ENCODE measurements at regions not wholly inside any gene's neighbourhood (a gene's known extent, or its start where the extent isn't known, plus 50 kb on each side); places are given as distances from the start of the nearest gene placed in this dataset.

DNA sequence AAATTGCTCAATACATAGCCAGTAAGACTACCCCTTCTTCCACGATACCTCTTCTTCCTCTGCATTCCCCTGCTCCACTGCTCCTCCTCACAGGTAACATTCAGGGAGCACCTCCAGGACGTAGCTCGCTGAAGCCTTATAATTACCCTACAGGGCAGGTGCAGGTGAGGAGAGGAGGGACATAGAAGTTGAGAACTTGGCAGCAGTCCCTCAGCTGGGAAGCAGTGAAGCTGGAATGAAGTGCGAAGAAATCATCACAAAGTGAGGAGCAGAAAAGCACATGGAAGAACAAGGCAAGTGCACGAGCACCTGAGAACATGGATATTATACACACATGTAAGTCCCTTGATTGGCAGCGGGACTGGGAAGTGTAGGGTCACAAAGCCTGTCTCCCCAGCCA lies 118.2 kb downstream of the HSD17B3 start:
- no peak for ATAC-seq (ENCODE audit: low FRiP score)
- no peak for DNase-seq (ENCODE audit: low spot score)
- TF ChIP-seq, protein P1, sequence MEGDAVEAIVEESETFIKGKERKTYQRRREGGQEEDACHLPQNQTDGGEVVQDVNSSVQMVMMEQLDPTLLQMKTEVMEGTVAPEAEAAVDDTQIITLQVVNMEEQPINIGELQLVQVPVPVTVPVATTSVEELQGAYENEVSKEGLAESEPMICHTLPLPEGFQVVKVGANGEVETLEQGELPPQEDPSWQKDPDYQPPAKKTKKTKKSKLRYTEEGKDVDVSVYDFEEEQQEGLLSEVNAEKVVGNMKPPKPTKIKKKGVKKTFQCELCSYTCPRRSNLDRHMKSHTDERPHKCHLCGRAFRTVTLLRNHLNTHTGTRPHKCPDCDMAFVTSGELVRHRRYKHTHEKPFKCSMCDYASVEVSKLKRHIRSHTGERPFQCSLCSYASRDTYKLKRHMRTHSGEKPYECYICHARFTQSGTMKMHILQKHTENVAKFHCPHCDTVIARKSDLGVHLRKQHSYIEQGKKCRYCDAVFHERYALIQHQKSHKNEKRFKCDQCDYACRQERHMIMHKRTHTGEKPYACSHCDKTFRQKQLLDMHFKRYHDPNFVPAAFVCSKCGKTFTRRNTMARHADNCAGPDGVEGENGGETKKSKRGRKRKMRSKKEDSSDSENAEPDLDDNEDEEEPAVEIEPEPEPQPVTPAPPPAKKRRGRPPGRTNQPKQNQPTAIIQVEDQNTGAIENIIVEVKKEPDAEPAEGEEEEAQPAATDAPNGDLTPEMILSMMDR (IDR thresholded peaks at IDR 0.05): no peak

DNA sequence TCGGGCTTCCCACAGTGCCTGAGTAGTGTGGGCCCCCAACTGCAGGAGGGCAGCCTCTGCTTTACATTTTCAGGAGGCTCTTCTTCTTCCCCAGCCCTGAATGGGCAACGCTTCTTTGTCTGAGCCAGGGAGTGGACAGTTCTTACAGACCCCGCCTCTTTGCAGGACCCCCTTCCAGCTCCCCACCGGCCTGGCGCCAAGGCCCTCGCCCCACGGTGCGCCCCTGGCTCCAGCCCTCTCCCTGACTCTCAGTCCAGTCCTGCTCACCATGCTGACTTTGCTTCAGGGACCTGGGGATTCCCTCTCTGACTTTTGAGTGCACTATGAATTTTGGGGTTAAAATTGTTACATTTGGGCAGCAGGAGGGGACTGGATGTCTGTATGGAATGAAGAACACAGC lies 123.8 kb downstream of the HSD17B3 start:
- no peak for ATAC-seq (ENCODE audit: low FRiP score)
- DNase-seq (ENCODE audit: low spot score): no peak
- TF ChIP-seq, protein P1 (IDR thresholded peaks at IDR 0.05): no peak

DNA sequence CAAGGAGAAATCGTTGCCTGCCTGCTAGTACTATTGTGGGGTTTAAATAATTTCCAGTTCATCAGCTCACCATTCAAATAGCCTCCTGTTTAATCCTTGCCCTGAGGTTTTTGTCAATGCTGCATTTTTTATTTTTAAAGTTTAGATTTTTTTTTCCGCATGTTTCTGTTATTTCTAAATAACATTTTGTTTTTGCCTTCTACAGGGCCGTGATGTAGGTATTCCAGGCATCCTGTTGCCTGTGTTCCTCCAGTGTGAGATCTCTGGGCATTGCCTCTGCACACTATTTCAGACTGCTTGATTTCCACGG lies 124.3 kb downstream of the HSD17B3 start:
- no peak for ATAC-seq (ENCODE audit: low FRiP score)
- DNase-seq (ENCODE audit: low spot score): no peak
- TF ChIP-seq, protein P1 (IDR thresholded peaks at IDR 0.05): no peak

DNA sequence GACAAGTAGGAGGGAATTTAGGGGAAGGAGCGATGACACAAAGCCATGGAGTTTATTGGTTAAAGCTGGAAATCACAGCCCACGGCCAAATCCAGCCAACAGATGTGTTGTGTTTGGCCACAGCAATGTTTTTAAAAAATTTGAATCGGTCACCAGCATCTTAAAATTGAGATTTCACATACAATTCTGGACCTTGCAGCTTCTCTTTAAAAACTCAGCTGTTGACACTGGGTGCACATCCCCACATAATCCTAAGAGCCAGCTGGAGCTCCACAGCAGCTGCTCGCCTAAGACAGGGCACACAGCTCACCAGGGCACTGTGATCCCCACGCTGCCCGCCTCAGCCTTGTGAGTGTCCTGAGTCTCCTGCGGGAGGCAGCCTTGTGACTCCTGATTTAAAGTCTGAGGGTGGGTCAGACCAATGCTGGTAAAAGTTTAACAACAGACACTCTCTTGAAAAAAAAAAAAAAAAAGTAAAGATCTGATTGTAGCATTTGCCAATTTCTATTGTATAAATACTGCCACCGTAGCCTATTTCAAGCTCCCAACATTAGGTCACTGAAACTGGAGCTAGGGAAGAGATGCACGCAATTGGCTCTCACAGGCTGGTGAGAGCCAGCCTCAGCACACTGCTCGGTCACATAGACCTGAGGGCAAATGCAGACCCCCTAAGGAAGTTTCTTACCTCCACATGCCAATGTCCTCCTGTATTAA lies 124.8 kb downstream of the HSD17B3 start:
- ATAC-seq (ENCODE audit: low FRiP score): no peak
- DNase-seq (ENCODE audit: low spot score): no peak
- TF ChIP-seq, protein P1 (IDR thresholded peaks at IDR 0.05): no peak

DNA sequence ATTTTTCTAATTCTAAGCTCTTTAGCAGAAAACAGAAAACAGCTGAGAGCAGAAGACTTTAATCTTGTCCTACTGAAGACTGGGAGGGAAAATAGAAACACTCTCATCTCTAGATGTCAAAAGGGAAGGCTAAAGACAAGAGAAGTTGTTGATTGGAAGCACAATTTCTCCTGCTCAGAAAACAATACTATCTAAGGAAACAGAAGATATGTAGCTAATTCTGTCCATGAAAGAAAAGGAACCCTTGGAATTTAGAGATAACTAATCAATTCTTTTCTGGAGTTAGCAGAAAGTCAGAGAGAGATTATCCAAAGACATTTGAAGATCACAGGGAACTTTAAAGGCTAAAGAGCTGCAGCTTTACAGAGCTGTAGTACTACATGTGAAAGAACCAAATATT lies 126.2 kb downstream of the HSD17B3 start:
- DNase-seq (ENCODE audit: low spot score) (no peak), ATAC-seq (ENCODE audit: low FRiP score) (no peak)
- TF ChIP-seq, protein P1 (IDR thresholded peaks at IDR 0.05): no peak

DNA sequence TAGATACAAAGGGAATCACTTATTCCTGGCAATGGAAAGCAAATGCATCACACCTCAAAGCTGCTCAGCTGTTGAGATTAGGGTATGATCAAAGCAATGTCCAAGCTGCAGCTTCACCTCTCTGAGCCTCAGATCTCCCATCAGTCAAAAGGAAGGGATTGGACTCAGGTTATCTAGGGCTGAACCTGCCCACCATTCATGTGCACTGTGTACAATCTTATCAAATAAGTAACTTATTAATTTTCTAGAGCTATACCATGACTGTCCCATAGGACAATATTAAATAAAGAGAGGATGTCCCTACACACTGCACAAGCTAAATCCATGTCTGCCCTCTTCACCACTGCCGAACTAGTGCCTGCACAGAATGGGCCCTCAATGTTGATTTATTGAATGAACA lies 127.0 kb downstream of the HSD17B3 start:
- TF ChIP-seq, protein P1 (IDR thresholded peaks at IDR 0.05): no peak
- ATAC-seq (ENCODE audit: low FRiP score): no peak
- no peak for DNase-seq (ENCODE audit: low spot score)

DNA sequence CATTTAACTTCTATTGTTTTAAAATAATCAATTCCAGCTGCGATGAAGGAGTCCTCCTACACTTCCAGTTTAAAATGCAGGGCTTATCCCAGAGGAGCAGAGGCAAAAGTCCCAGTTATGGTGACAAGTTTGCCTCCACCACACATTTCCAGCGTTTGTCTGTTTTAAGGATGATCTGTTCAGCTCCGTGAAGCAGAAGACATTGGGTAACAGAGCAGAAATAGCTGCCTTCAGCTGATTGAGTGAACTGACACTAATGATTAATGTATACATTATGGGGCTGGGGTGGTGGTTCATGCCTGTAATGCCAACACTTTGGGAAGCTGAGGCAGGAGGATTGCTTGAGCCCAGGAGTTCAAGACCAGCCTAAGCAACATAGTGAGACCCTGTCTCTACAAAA lies 127.6 kb downstream of the HSD17B3 start:
- no peak for DNase-seq (ENCODE audit: low spot score)
- no peak for ATAC-seq (ENCODE audit: low FRiP score)
- TF ChIP-seq, protein P1 (IDR thresholded peaks at IDR 0.05): no peak

Data from omental fat pad (tissue), 3 donors.